HEK293T (cell line): ENCODE measurements at regions not wholly inside any gene's neighbourhood (a gene's known extent, or its start where the extent isn't known, plus 50 kb on each side); places are given as distances from the start of the nearest gene placed in this dataset.

Experiments
- ARNT ChIP-seq: fragments of 450-650 bp; IDR thresholded peaks from 2 replicates; pipeline ENCODE4 v1.6.1; 2017; ENCODE audit warnings: mild to moderate bottlenecking
- ELF4 ChIP-seq: fragments of 450-650 bp; IDR thresholded peaks from 2 replicates; pipeline ENCODE4 v1.6.1; 2017; ENCODE audit warnings: antibody characterized with exemption
- FOXK2 ChIP-seq: fragments of 450-650 bp; IDR thresholded peaks from 2 replicates; pipeline ENCODE4 v1.6.1; 2016; ENCODE audit warnings: mild to moderate bottlenecking
- HDGF ChIP-seq: fragments of 450-650 bp; IDR thresholded peaks from 2 replicates; pipeline ENCODE4 v1.6.1; 2017; ENCODE audit warnings: antibody characterized with exemption, borderline replicate concordance
- LEF1 ChIP-seq: fragments of 450-650 bp; IDR thresholded peaks from 2 replicates; pipeline ENCODE4 v1.6.1; 2017; ENCODE audit warnings: mild to moderate bottlenecking, borderline replicate concordance
- NFRKB ChIP-seq: fragments of 450-650 bp; IDR thresholded peaks from 2 replicates; pipeline ENCODE4 v1.6.1; 2016; ENCODE audit warnings: mild to moderate bottlenecking, moderate library complexity
- SP1 ChIP-seq: fragments of 450-650 bp; IDR thresholded peaks from 2 replicates; pipeline ENCODE4 v1.6.1; 2017
- SUZ12 ChIP-seq: fragments of 450-650 bp; IDR thresholded peaks from 2 replicates; pipeline ENCODE4 v1.6.1; 2016; ENCODE audit warnings: mild to moderate bottlenecking
- TARDBP ChIP-seq: fragments of 450-650 bp; IDR thresholded peaks from 2 replicates; pipeline ENCODE4 v1.6.1; 2016
- ZNF384 ChIP-seq: fragments of 450-650 bp; IDR thresholded peaks from 2 replicates; pipeline ENCODE4 v1.6.1; 2016
- TF ChIP-seq, protein P1 (sequence below): fragments of 450-650 bp; IDR thresholded peaks from 2 replicates; pipeline ENCODE4 v1.6.1; 2016

GRCh38 chr1:106178791-106179190 lies 877.7 kb upstream of the PRMT6 start:
- TF ChIP-seq LEF1 (no peak), FOXK2 (no peak), SP1 (no peak), TARDBP (no peak), HDGF (no peak), ELF4 (no peak), ARNT (no peak), SUZ12 (no peak), ZNF384 (no peak), NFRKB (no peak)
- TF ChIP-seq, protein P1, sequence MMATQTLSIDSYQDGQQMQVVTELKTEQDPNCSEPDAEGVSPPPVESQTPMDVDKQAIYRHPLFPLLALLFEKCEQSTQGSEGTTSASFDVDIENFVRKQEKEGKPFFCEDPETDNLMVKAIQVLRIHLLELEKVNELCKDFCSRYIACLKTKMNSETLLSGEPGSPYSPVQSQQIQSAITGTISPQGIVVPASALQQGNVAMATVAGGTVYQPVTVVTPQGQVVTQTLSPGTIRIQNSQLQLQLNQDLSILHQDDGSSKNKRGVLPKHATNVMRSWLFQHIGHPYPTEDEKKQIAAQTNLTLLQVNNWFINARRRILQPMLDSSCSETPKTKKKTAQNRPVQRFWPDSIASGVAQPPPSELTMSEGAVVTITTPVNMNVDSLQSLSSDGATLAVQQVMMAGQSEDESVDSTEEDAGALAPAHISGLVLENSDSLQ = no peak
